ENCODE measurements at regions not wholly inside any gene's neighbourhood (a gene's known extent, or its start where the extent isn't known, plus 50 kb on each side); places are given as distances from the start of the nearest gene placed in this dataset.

DNA sequence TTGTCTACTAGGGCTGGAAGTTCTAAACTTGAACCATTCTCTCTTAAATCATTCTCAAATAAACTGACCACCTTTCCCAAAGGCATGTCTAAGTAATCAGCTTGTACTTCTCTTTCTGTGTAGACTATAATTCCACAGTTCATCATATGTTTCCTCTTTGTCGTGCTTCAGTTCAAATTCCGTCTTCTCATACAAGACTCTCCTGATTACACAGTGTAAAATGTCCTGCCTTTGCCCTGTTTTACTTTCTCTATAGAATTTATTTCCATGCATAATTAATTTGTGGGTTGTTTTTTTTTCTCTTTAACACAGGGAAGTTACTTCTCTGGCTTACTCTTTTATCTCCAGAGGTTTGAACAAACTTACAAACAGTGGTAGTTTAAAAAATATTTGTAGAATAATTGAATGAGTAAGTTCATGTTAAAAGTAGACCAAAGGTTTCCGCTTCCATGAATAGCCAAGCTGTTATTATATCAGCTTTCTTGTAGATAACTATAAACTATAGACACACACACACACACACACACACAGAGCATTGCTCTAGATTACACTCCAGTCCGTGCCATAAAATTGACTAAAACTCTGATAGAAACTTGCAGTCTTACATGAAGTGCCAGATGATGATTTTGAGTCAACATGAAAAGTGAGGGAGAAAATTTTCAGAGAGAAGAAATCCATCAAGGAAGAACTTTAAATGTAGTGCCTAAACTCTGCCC lies 119.0 kb downstream of the SUCNR1 start:
- no peaks in the 10 kb centered on the region for H3K36me3 ChIP-seq
- intact Hi-C loops (cut with DNase I) = no loop called here
- H3K27ac ChIP-seq = peak overlapping the region; percentile 29
- no peaks in the 10 kb centered on the region for H3K9me3 ChIP-seq
- TF ChIP-seq, protein P1, sequence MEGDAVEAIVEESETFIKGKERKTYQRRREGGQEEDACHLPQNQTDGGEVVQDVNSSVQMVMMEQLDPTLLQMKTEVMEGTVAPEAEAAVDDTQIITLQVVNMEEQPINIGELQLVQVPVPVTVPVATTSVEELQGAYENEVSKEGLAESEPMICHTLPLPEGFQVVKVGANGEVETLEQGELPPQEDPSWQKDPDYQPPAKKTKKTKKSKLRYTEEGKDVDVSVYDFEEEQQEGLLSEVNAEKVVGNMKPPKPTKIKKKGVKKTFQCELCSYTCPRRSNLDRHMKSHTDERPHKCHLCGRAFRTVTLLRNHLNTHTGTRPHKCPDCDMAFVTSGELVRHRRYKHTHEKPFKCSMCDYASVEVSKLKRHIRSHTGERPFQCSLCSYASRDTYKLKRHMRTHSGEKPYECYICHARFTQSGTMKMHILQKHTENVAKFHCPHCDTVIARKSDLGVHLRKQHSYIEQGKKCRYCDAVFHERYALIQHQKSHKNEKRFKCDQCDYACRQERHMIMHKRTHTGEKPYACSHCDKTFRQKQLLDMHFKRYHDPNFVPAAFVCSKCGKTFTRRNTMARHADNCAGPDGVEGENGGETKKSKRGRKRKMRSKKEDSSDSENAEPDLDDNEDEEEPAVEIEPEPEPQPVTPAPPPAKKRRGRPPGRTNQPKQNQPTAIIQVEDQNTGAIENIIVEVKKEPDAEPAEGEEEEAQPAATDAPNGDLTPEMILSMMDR (IDR thresholded peaks at IDR 0.05) = no peak
- no peak for DNase-seq
- H3K9ac ChIP-seq (ENCODE audit: low read depth in 2 of 2, low read length in 2 of 2) = no peak overlapping the region
- no peak overlapping the region for H3K4me3 ChIP-seq
- H3K27me3 ChIP-seq = no peaks in the 10 kb centered on the region
- H3K4me1 ChIP-seq = no peaks in the 10 kb centered on the region

DNA sequence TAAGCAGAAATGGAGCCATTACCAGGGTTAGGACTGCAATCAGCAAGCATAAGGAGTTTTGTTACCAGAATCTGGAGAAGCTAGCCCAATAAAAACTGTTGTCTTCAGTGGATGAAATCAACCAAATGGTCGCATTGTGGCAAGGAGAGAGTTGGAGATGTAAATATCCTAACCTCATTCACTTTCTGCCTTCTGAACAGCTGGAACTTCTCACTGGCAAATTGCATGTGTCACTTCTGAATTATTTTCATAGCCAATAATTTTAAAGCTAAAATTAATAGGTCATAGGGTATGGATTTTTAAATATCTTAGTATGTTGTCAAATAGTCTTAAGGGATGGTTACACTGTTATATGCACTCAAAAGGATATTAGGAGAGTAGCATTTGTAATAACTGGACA lies 121.6 kb downstream of the SUCNR1 start:
- H3K27me3 ChIP-seq = no peaks in the 10 kb centered on the region
- TF ChIP-seq, protein P1 (IDR thresholded peaks at IDR 0.05) = no peak
- no peak for DNase-seq
- H3K36me3 ChIP-seq = no peaks in the 10 kb centered on the region
- H3K9ac ChIP-seq (ENCODE audit: low read depth in 2 of 2, low read length in 2 of 2) = no peak overlapping the region
- H3K27ac ChIP-seq = no peak overlapping the region
- H3K4me1 ChIP-seq = no peaks in the 10 kb centered on the region
- no peak overlapping the region for H3K4me3 ChIP-seq
- no peaks in the 10 kb centered on the region for H3K9me3 ChIP-seq
- intact Hi-C loops (cut with DNase I) = no loop called here

DNA sequence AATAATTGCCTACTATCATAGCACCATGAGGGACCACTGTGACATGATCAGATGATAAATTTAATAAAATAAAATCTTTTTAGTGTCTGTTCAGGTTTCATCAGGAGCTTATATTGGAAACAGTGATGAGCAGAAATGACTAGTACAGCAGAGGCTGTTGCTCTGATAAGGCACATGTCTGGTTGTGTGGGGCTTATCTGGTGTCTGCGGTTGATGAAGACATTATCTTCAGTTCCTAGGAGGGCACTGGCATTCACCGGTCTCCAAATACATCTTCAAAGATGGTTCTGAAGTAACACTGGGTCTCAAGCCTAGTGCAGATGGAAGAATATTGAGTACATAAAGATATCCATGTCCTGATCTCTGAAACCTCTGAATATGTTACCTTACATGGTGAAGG lies 125.3 kb downstream of the SUCNR1 start:
- Histone ChIP-seq H3K9me3 (no peaks in the 10 kb centered on the region), H3K4me1 (no peaks in the 10 kb centered on the region), H3K4me3 (no peak overlapping the region), H3K9ac (ENCODE audit: low read depth in 2 of 2, low read length in 2 of 2) (no peak overlapping the region), H3K27ac (no peak overlapping the region), H3K27me3 (no peaks in the 10 kb centered on the region), H3K36me3 (no peaks in the 10 kb centered on the region)
- TF ChIP-seq, protein P1 (IDR thresholded peaks at IDR 0.05) = no peak
- intact Hi-C loops (cut with DNase I) = no loop called here
- no peak for DNase-seq

DNA sequence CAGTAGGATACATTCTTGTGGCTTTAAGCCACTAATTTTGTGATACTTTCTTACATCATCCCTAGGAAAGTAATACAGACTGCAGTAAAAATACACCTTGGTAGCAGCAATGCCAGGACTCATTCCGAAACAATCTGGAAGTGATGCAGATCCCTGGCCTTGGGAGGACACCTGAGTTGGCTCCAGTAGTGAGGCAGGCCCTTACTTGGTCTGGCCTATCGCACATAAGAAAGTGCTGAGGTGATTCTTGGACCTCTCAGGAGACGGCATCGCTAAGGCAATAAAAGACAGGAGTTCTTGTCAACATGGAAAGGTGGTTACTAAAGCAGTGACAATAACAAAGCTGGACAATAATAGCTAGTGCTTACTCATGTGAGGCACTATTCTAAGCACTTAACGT lies 126.5 kb downstream of the SUCNR1 start:
- no peaks in the 10 kb centered on the region for H3K36me3 ChIP-seq
- H3K27me3 ChIP-seq = no peaks in the 10 kb centered on the region
- no peak overlapping the region for H3K4me3 ChIP-seq
- DNase-seq = no peak
- TF ChIP-seq, protein P1 (IDR thresholded peaks at IDR 0.05) = no peak
- intact Hi-C loops (cut with DNase I) = no loop called here
- H3K27ac ChIP-seq = no peak overlapping the region
- H3K9ac ChIP-seq (ENCODE audit: low read depth in 2 of 2, low read length in 2 of 2) = no peak overlapping the region
- H3K9me3 ChIP-seq = no peaks in the 10 kb centered on the region
- H3K4me1 ChIP-seq = no peaks in the 10 kb centered on the region

DNA sequence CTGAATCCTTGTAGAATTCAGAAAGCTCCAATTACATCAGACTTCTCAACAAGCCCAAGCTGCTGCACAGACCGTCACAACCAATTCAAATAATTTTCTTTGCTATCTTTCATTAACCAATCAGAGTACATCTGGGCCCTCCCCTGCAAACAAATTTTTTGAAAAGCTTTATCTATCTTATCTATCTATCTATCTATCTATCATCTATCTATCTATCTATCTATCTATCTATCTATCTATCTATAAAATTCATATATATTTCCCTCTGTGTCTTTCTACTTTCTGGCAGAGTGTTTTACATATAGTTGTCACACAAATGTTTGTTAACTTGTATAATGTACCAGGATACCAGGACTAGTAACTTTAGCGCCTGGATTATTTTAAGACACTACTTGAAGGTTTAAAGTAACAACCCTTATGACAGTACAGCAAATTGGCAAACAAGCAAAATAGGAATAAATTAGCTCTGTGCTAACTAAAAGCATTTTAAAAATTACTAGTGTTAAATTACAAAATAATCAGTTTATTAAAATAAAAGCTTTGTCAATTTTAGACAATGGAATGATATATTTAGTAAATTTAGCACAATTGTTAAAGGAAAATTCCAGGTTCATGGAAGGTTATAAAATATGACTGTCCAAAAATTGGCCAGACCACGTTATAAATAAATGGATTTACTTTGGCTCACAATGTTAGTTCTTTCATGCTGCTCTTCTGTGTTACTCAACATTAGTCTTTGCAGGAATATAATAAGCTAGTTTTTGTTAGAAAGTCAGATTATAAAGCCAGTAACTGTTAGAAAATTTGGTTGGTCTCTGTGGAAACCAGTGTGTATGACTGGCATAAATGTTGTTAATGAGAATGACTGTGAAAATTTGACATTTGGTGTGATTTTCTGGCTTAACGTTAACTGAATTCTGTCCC lies 138.6 kb downstream of the SUCNR1 start:
- TF ChIP-seq, protein P1 (IDR thresholded peaks at IDR 0.05) = no peak
- Histone ChIP-seq H3K9ac (ENCODE audit: low read depth in 2 of 2, low read length in 2 of 2) (no peak overlapping the region), H3K27me3 (no peaks in the 10 kb centered on the region), H3K4me3 (no peak overlapping the region), H3K36me3 (no peaks in the 10 kb centered on the region), H3K9me3 (no peaks in the 10 kb centered on the region), H3K27ac (no peak overlapping the region), H3K4me1 (no peaks in the 10 kb centered on the region)
- intact Hi-C loops (cut with DNase I) = no loop called here
- DNase-seq = no peak

Data from colonic mucosa (tissue), 4 donors.